BJ (cell line): ENCODE measurements at regions not wholly inside any gene's neighbourhood (a gene's known extent, or its start where the extent isn't known, plus 50 kb on each side); places are given as distances from the start of the nearest gene placed in this dataset.
"Not testable (repeated sequence)": the region's sequence is repeated elsewhere in the genome, so short reads cannot be mapped to it uniquely, and the experiment has no call there.

ENCODE experiments used
- CTCF ChIA-PET: fragments of 350-600 bp; formaldehyde crosslinking; extraction: SDS; loops from one replicate; lab custom pipeline; 2021; ENCODE audit warnings: antibody characterized with exemption, inconsistent platforms; lab: Yijun Ruan, JAX
- POLR2A ChIA-PET: fragments of 300-600 bp; sonication (Branson Sonifier 250); formaldehyde crosslinking; extraction: SDS; loops from one replicate; lab custom pipeline; 2021; ENCODE audit warnings: antibody characterized with exemption; lab: Charles Lee
- DNase-seq: peaks from one replicate; pipeline ENCODE4 v3.0.0-alpha.2; 2011; ENCODE audit warnings: low read depth
- H3K27me3 ChIP-seq: 2 replicates; pipeline ENCODE4 v1.6.0; 2011; ENCODE audit warnings: low read length; ENCODE audit not compliant: control insufficient read depth, insufficient read depth
- H3K36me3 ChIP-seq: 2 replicates; pipeline ENCODE4 v1.5.1; 2011; ENCODE audit warnings: low read length; ENCODE audit not compliant: control insufficient read depth, insufficient read depth
- H3K4me3 ChIP-seq: 2 replicates; pipeline ENCODE4 v1.5.1; 2011; ENCODE audit warnings: low read depth, mild to moderate bottlenecking, control low read depth, low read length
- CTCF ChIP-seq: IDR thresholded peaks from 2 replicates; pipeline ENCODE4 v1.5.1; 2011; ENCODE audit warnings: low read depth, mild to moderate bottlenecking, control low read depth, inconsistent platforms, low read length, moderate library complexity; ENCODE audit not compliant: insufficient read depth

GRCh38 chr9:71431931-71432330 lies 310.5 kb upstream of the TRPM3 start:
- no peak for DNase-seq
- ChIA-PET CTCF (no interaction called here), POLR2A (no interaction called here)
- no peaks in the 10 kb centered on the region for H3K36me3 ChIP-seq
- H3K4me3 ChIP-seq: no peak overlapping the region
- TF ChIP-seq CTCF: no peak
- H3K27me3 ChIP-seq: no peaks in the 10 kb centered on the region

GRCh38 chr9:71407341-71407740 lies 285.9 kb upstream of the TRPM3 start:
- H3K27me3 ChIP-seq, H3K36me3 ChIP-seq, H3K4me3 ChIP-seq, CTCF ChIA-PET, DNase-seq, POLR2A ChIA-PET: not testable (repeated sequence)

- H3K4me3 ChIP-seq: no peak overlapping the region
- H3K27me3 ChIP-seq: no peaks in the 10 kb centered on the region
- H3K36me3 ChIP-seq: no peaks in the 10 kb centered on the region
- TF ChIP-seq CTCF: no peak
- ChIA-PET POLR2A (no interaction called here), CTCF (no interaction called here)
- no peak for DNase-seq
Measured at GRCh38 chr9:71403106-71403505, 281.7 kb upstream of the TRPM3 start.

GRCh38 chr9:71393005-71393404 lies 271.6 kb upstream of the TRPM3 start:
- DNase-seq: no peak
- Histone ChIP-seq H3K4me3 (no peak overlapping the region), H3K27me3 (no peaks in the 10 kb centered on the region), H3K36me3 (no peaks in the 10 kb centered on the region)
- CTCF ChIA-PET: no interaction called here
- no peak for TF ChIP-seq CTCF
- POLR2A ChIA-PET: no interaction called here

GRCh38 chr9:71384343-71384742 lies 262.9 kb upstream of the TRPM3 start:
- CTCF ChIA-PET: interaction anchor here (0.6 kb wide), 1 partner anchor 24 kb away, joined by 3 read pairs; no protein-coding TSS in a partner anchor
- Histone ChIP-seq H3K27me3 (no peaks in the 10 kb centered on the region), H3K4me3 (no peak overlapping the region), H3K36me3 (no peaks in the 10 kb centered on the region)
- no peak for TF ChIP-seq CTCF
- POLR2A ChIA-PET: no interaction called here
- no peak for DNase-seq

- ChIA-PET CTCF (interaction anchor here (1.6 kb wide), 1 partner anchor 11 kb away, joined by 3 read pairs; no protein-coding TSS in a partner anchor), POLR2A (no interaction called here)
- Histone ChIP-seq H3K27me3 (no peaks in the 10 kb centered on the region), H3K4me3 (no peak overlapping the region), H3K36me3 (no peaks in the 10 kb centered on the region)
- no peak for TF ChIP-seq CTCF
- no peak for DNase-seq
Measured at GRCh38 chr9:71383308-71383940, 262.0 kb upstream of the TRPM3 start.
